Natural killer cell (primary cell): ENCODE measurements at regions not wholly inside any gene's neighbourhood (a gene's known extent, or its start where the extent isn't known, plus 50 kb on each side); places are given as distances from the start of the nearest gene placed in this dataset.
"Not testable (repeated sequence)": the region's sequence is repeated elsewhere in the genome, so short reads cannot be mapped to it uniquely, and the experiment has no call there.

Experiments
- ATAC-seq, 3 donors: fragments of 150-1000 bp in 2 of 3; fragments of 200-7000 bp in 1 of 3; cut with Tn5 transposase; 1 replicate in 1 of 3; 2 replicates in 2 of 3; pipeline ENCODE4 v1.10.0; 2021; ENCODE audit warnings: mild to moderate bottlenecking in 2 of 3, moderate library complexity in 2 of 3
- DNase-seq, 2 donors: peaks; one replicate each; pipeline versions ENCODE4 v3.0.0 to v3.0.0-alpha.2; 2013 to 2021; ENCODE audit warnings: mixed read lengths in 1 of 2
- H3K27ac ChIP-seq: one replicate; pipeline ENCODE4 v1.5.1; 2013; ENCODE audit warnings: mild to moderate bottlenecking, low read length
- H3K27me3 ChIP-seq: one replicate; pipeline ENCODE4 v1.6.1; 2013; ENCODE audit warnings: low read length; ENCODE audit not compliant: control insufficient read depth, insufficient read depth
- H3K36me3 ChIP-seq: one replicate; pipeline ENCODE4 v1.6.1; 2013; ENCODE audit warnings: low read length; ENCODE audit not compliant: control insufficient read depth, insufficient read depth
- H3K4me1 ChIP-seq: one replicate; pipeline ENCODE4 v1.6.1; 2013; ENCODE audit warnings: low read length; ENCODE audit not compliant: control insufficient read depth, insufficient read depth
- H3K4me3 ChIP-seq: one replicate; pipeline ENCODE4 v1.5.1; 2013; ENCODE audit warnings: low read length
- H3K9me3 ChIP-seq: one replicate; pipeline ENCODE4 v1.6.1; 2013; ENCODE audit warnings: low read length; ENCODE audit not compliant: control insufficient read depth, insufficient read depth
- H3K27ac Mint-ChIP-seq, 2 donors: one replicate each; pipeline ENCODE4 v1.8.0; 2022; ENCODE audit warnings: mild to moderate bottlenecking in 2 of 2, mixed read lengths in 2 of 2, moderate library complexity in 1 of 2
- H3K27me3 Mint-ChIP-seq, 2 donors: one replicate each; pipeline ENCODE4 v1.8.0; 2022; ENCODE audit warnings: low read depth in 2 of 2, mixed read lengths in 2 of 2
- H3K36me3 Mint-ChIP-seq: one replicate; pipeline ENCODE4 v1.8.0; 2022; ENCODE audit warnings: mixed read lengths
- H3K4me1 Mint-ChIP-seq, 2 donors: one replicate each; pipeline ENCODE4 v1.8.0; 2022; ENCODE audit warnings: mixed read lengths in 2 of 2
- H3K4me3 Mint-ChIP-seq: one replicate; pipeline ENCODE4 v1.8.0; 2022; ENCODE audit warnings: mild to moderate bottlenecking, moderate library complexity, mixed read lengths
- H3K9me3 Mint-ChIP-seq, 2 donors: one replicate each; pipeline ENCODE4 v1.8.0; 2022; ENCODE audit warnings: mixed read lengths in 2 of 2
- CTCF ChIP-seq: fragments of 200-600 bp; IDR thresholded peaks from one replicate; pipeline ENCODE4 v1.8.0; 2022; ENCODE audit warnings: antibody characterized with exemption
- WGBS: methylation state at CpG from one replicate; pipeline ENCODE4 v1.1.7; 2013; ENCODE audit warnings: missing lambda C conversion rate; ENCODE audit not compliant: insufficient coverage; 5-methylcytosine and 5-hydroxymethylcytosine counted together
- intact Hi-C: fragments of 100-400 bp; cut with micrococcal nuclease; formaldehyde crosslinking; loops from one replicate; pipeline ENCODE4 v1.14.2; 2022

GRCh38 chr10:128579280-128579865 lies 453.1 kb upstream of the MKI67 start:
- no peak overlapping the region for H3K27ac Mint-ChIP-seq
- Histone ChIP-seq H3K4me1 (no peaks in the 10 kb centered on the region), H3K36me3 (no peaks in the 10 kb centered on the region), H3K27ac (no peak overlapping the region), H3K4me3 (no peak overlapping the region), H3K9me3 (no peaks in the 10 kb centered on the region), H3K27me3 (no peaks in the 10 kb centered on the region)
- H3K4me1 Mint-ChIP-seq = no peaks in the 10 kb centered on the region
- no peaks in the 10 kb centered on the region for H3K36me3 Mint-ChIP-seq
- intact Hi-C loops = no loop called here
- H3K9me3 Mint-ChIP-seq = peaks cover 0 to 4% of the 10 kb centered on the region in 2 donors
- peaks cover 4 to 14% of the 10 kb centered on the region in 2 donors for H3K27me3 Mint-ChIP-seq
- TF ChIP-seq CTCF = no peak
- no peak overlapping the region for H3K4me3 Mint-ChIP-seq
- 20% methylated on average over 8 of the region's 8 CpGs for WGBS
- DNase-seq (no peak), ATAC-seq (no peak)

GRCh38 chr10:128579901-128580300 lies 453.7 kb upstream of the MKI67 start:
- Histone ChIP-seq H3K36me3 (no peaks in the 10 kb centered on the region), H3K27ac (no peak overlapping the region), H3K9me3 (no peaks in the 10 kb centered on the region), H3K4me3 (no peak overlapping the region), H3K4me1 (no peaks in the 10 kb centered on the region), H3K27me3 (no peaks in the 10 kb centered on the region)
- intact Hi-C loops = no loop called here
- DNase-seq (no peak), ATAC-seq (no peak)
- WGBS = 90% methylated on average over 1 of the region's 3 CpGs
- H3K36me3 Mint-ChIP-seq = no peaks in the 10 kb centered on the region
- H3K4me1 Mint-ChIP-seq = no peaks in the 10 kb centered on the region
- no peak overlapping the region for H3K27ac Mint-ChIP-seq
- no peak for TF ChIP-seq CTCF
- no peak overlapping the region for H3K4me3 Mint-ChIP-seq
- H3K27me3 Mint-ChIP-seq = peaks cover 4 to 14% of the 10 kb centered on the region in 2 donors
- H3K9me3 Mint-ChIP-seq = peaks cover 0 to 4% of the 10 kb centered on the region in 2 donors

GRCh38 chr10:128583125-128583524 lies 456.9 kb upstream of the MKI67 start:
- H3K4me1 Mint-ChIP-seq, H3K9me3 ChIP-seq, intact Hi-C loops, ATAC-seq, H3K4me3 Mint-ChIP-seq, H3K36me3 Mint-ChIP-seq, H3K4me3 ChIP-seq, H3K9me3 Mint-ChIP-seq, DNase-seq, H3K36me3 ChIP-seq, H3K27ac Mint-ChIP-seq, H3K4me1 ChIP-seq, H3K27me3 ChIP-seq, H3K27ac ChIP-seq: not testable (repeated sequence)
- H3K27me3 Mint-ChIP-seq = peaks cover 4 to 14% of the 10 kb centered on the region in 2 donors
- 93% methylated on average over 1 of the region's 2 CpGs for WGBS

GRCh38 chr10:128586599-128586998 lies 460.4 kb upstream of the MKI67 start:
- H3K27me3 ChIP-seq, H3K27me3 Mint-ChIP-seq, H3K4me1 ChIP-seq, H3K4me1 Mint-ChIP-seq, DNase-seq, H3K9me3 ChIP-seq, H3K36me3 ChIP-seq, H3K36me3 Mint-ChIP-seq, H3K4me3 ChIP-seq, H3K27ac Mint-ChIP-seq, H3K27ac ChIP-seq, intact Hi-C loops, ATAC-seq, H3K9me3 Mint-ChIP-seq, H3K4me3 Mint-ChIP-seq: not testable (repeated sequence)
- WGBS = no CpG with 5 or more reads among the region's 3 CpGs
